HepG2 (cell line): ENCODE measurements at regions not wholly inside any gene's neighbourhood (a gene's known extent, or its start where the extent isn't known, plus 50 kb on each side); places are given as distances from the start of the nearest gene placed in this dataset.

ENCODE experiments used
- ATAC-seq: fragments of 200-7000 bp; cut with Tn5 transposase; 3 replicates; pipeline ENCODE4 v1.9.1; 2020; ENCODE audit warnings: mild to moderate bottlenecking, moderate library complexity
- BruUV-seq: library from RNA; stranded (reverse); fragments of 400-500 nt; replicated peaks from 2 replicates; lab custom pipeline; 2021; lab: Mats Ljungman, UMichigan
- CTCF ChIA-PET: fragments of 300-600 bp; formaldehyde crosslinking; extraction: SDS; loops from one replicate; lab custom pipeline; 2021; ENCODE audit warnings: low total read pairs, inconsistent platforms, low intra/inter-chr PET ratio; lab: Yijun Ruan, JAX
- POLR2A ChIA-PET: fragments of 350-600 bp; sonication (Branson Sonifier 250); formaldehyde crosslinking; loops from one replicate; lab custom pipeline; 2020; ENCODE audit warnings: antibody characterized with exemption, inconsistent platforms; lab: Yijun Ruan, JAX
- DNase-seq: peaks from one replicate; pipeline ENCODE4 v3.0.0-alpha.2; 2015; ENCODE audit warnings: low spot score
- FAIRE-seq: peaks from 3 replicates; lab custom pipeline; 2011; peaks lifted over from hg19 to GRCh38; lab: Jason Lieb, UNC
- H2AFZ ChIP-seq: one replicate; pipeline ENCODE4 v1.6.1; 2011; ENCODE audit warnings: low read length, inconsistent platforms
- H3K27ac ChIP-seq: fragments of 300-600 bp; 3 replicates; pipeline ENCODE4 v1.8.0; 2011; ENCODE audit warnings: mixed run types, mild to moderate bottlenecking, mixed read lengths, low read length, inconsistent platforms; ENCODE audit not compliant: insufficient read depth; ENCODE audit errors: extremely low read length
- H3K27me3 ChIP-seq, 2 experiments: fragments of 200-600 bp in 1 of 2; 2 replicates in 1 of 2; 3 replicates in 1 of 2; pipeline versions ENCODE4 v1.6.0 to v1.8.0; 2011; ENCODE audit warnings: low read length in 2 of 2, mild to moderate bottlenecking in 2 of 2, moderate library complexity in 2 of 2, inconsistent platforms in 1 of 2; ENCODE audit not compliant: insufficient read depth in 2 of 2, control insufficient read depth in 1 of 2
- H3K36me3 ChIP-seq, 2 experiments: fragments of 200-600 bp in 1 of 2; replicated peaks in 1 of 2; 2 replicates in 1 of 2; 3 replicates in 1 of 2; pipeline versions ENCODE4 v1.5.1 to v1.8.0; 2011; ENCODE audit warnings: low read length in 2 of 2, inconsistent platforms in 1 of 2; ENCODE audit not compliant: insufficient read depth in 2 of 2, control insufficient read depth in 1 of 2
- H3K4me1 ChIP-seq: 2 replicates; pipeline ENCODE4 v1.5.1; 2012; ENCODE audit warnings: low read length, inconsistent platforms; ENCODE audit not compliant: insufficient read depth
- H3K4me2 ChIP-seq: 2 replicates; pipeline ENCODE4 v1.6.0; 2011; ENCODE audit warnings: low read depth, low read length, inconsistent platforms
- H3K4me3 ChIP-seq, 3 experiments: fragments of 200-600 bp in 1 of 3; sonication (generic), shearing (Covaris generic) in 1 of 3; replicated peaks in 1 of 3; 2 replicates each; pipeline ENCODE4 v1.5.1; 2011 to 2016; ENCODE audit warnings: low read length in 3 of 3, inconsistent platforms in 2 of 3, low read depth in 2 of 3, mild to moderate bottlenecking in 2 of 3, control low read depth in 1 of 3, mixed read lengths in 1 of 3; ENCODE audit not compliant: insufficient read depth in 1 of 3
- H3K79me2 ChIP-seq: one replicate; pipeline ENCODE4 v1.6.1; 2011; ENCODE audit warnings: low read length, inconsistent platforms; ENCODE audit not compliant: insufficient read depth
- H3K9ac ChIP-seq: 2 replicates; pipeline ENCODE4 v1.6.0; 2011; ENCODE audit warnings: mild to moderate bottlenecking, low read depth, low read length, inconsistent platforms; ENCODE audit not compliant: insufficient read depth
- H3K9me3 ChIP-seq: 2 replicates; pipeline ENCODE4 v1.5.1; 2012; ENCODE audit warnings: mild to moderate bottlenecking, low read length
- H4K20me1 ChIP-seq: 2 replicates; pipeline ENCODE4 v1.6.0; 2011; ENCODE audit warnings: inconsistent platforms, mild to moderate bottlenecking, low read length, moderate library complexity; ENCODE audit not compliant: insufficient read depth
- CAMTA2 ChIP-seq: sonication (generic); formaldehyde crosslinking; IDR thresholded peaks from 2 replicates; pipeline ENCODE4 v1.4.0; 2020; ENCODE audit warnings: mild to moderate bottlenecking, missing genetic modification reagents, borderline replicate concordance
- WGBS: methylation state at CpG from one replicate; pipeline ENCODE4 v1.1.6; 2017; ENCODE audit warnings: low lambda C conversion rate; 5-methylcytosine and 5-hydroxymethylcytosine counted together
- in situ Hi-C: cut with HindIII; loops from 2 replicates; pipeline ENCODE4 v1.10.0; 2017; ENCODE audit warnings: low pct_unique_long_range_greater_than_20kb; ENCODE audit not compliant: extremely low pct_ligation_motif_present
- intact Hi-C: fragments of 100-400 bp; cut with micrococcal nuclease; formaldehyde crosslinking; loops from one replicate; pipeline ENCODE4 v1.10.0; 2022; ENCODE audit not compliant: unreplicated experiment
- TF ChIP-seq, protein P1 (sequence below), 2 experiments: IDR thresholded peaks; 2 replicates each; pipeline ENCODE4 v1.6.1; 2011 to 2012; ENCODE audit warnings: low read length in 2 of 2, borderline replicate concordance in 1 of 2, low read depth in 1 of 2, mild to moderate bottlenecking in 1 of 2, moderate library complexity in 1 of 2

GRCh38 chr5:5558638-5559527, 136.4 kb downstream of the ICE1 start:
- Histone ChIP-seq H3K36me3 (no peaks in the 10 kb centered on the region), H3K4me2 (no peak overlapping the region), H3K4me1 (no peaks in the 10 kb centered on the region), H3K79me2 (no peaks in the 10 kb centered on the region), H3K27me3 (peaks cover 2 to 3% of the 10 kb centered on the region in 2 experiments; a peak in 2 of 5 replicates), H4K20me1 (no peaks in the 10 kb centered on the region), H2AFZ (no peak overlapping the region), H3K9me3 (no peaks in the 10 kb centered on the region), H3K9ac (no peak overlapping the region), H3K27ac (no peak overlapping the region), H3K4me3 (no peak overlapping the region)
- POLR2A ChIA-PET = no interaction called here
- TF ChIP-seq, protein P1, sequence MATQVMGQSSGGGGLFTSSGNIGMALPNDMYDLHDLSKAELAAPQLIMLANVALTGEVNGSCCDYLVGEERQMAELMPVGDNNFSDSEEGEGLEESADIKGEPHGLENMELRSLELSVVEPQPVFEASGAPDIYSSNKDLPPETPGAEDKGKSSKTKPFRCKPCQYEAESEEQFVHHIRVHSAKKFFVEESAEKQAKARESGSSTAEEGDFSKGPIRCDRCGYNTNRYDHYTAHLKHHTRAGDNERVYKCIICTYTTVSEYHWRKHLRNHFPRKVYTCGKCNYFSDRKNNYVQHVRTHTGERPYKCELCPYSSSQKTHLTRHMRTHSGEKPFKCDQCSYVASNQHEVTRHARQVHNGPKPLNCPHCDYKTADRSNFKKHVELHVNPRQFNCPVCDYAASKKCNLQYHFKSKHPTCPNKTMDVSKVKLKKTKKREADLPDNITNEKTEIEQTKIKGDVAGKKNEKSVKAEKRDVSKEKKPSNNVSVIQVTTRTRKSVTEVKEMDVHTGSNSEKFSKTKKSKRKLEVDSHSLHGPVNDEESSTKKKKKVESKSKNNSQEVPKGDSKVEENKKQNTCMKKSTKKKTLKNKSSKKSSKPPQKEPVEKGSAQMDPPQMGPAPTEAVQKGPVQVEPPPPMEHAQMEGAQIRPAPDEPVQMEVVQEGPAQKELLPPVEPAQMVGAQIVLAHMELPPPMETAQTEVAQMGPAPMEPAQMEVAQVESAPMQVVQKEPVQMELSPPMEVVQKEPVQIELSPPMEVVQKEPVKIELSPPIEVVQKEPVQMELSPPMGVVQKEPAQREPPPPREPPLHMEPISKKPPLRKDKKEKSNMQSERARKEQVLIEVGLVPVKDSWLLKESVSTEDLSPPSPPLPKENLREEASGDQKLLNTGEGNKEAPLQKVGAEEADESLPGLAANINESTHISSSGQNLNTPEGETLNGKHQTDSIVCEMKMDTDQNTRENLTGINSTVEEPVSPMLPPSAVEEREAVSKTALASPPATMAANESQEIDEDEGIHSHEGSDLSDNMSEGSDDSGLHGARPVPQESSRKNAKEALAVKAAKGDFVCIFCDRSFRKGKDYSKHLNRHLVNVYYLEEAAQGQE (IDR thresholded peaks at IDR 0.05; ENCODE audit: borderline replicate concordance in 1 of 2, low read depth in 1 of 2, low read length in 2 of 2) = peak in 1 of 2 experiments; percentile 40; a peak in 1 of 4 replicates
- no peak for TF ChIP-seq CAMTA2 (CRISPR knock-in tag)
- DNase-seq = no peak
- CTCF ChIA-PET = no interaction called here
- no peak for FAIRE-seq
- ATAC-seq = peak; percentile 49; the same call in 2 of the 3 replicates
- BruUV-seq = no TSS peak
- in situ Hi-C loops (no loop called here), intact Hi-C loops (no loop called here)
- WGBS = 22% methylated on average over 12 of the region's 15 CpGs
